DOHH2 (cell line): ENCODE measurements at regions not wholly inside any gene's neighbourhood (a gene's known extent, or its start where the extent isn't known, plus 50 kb on each side); places are given as distances from the start of the nearest gene placed in this dataset.

Experiments
- H3F3A ChIP-seq: fragments of 200-600 bp; sonication (generic), shearing (Covaris generic); 2 replicates; pipeline ENCODE4 v1.6.0; 2016; ENCODE audit warnings: antibody characterized with exemption, mild to moderate bottlenecking; ENCODE audit not compliant: control insufficient read depth, insufficient read depth
- H3K27ac ChIP-seq: fragments of 200-600 bp; sonication (generic); 2 replicates; pipeline ENCODE4 v1.5.1; 2014; ENCODE audit warnings: low read depth, mild to moderate bottlenecking, low read length, moderate library complexity
- H3K27me3 ChIP-seq: fragments of 200-600 bp; sonication (generic); 2 replicates; pipeline ENCODE4 v1.6.1; 2014; ENCODE audit warnings: mild to moderate bottlenecking, low read length, mixed read lengths; ENCODE audit not compliant: control insufficient read depth
- H3K36me3 ChIP-seq: fragments of 200-600 bp; sonication (generic); 2 replicates; pipeline ENCODE4 v1.6.1; 2014; ENCODE audit warnings: mild to moderate bottlenecking, low read length, moderate library complexity, mixed read lengths; ENCODE audit not compliant: control insufficient read depth
- H3K4me1 ChIP-seq: fragments of 200-600 bp; sonication (generic); 2 replicates; pipeline ENCODE4 v1.6.1; 2014; ENCODE audit warnings: mild to moderate bottlenecking, low read length, mixed read lengths; ENCODE audit not compliant: control insufficient read depth
- H3K4me2 ChIP-seq: fragments of 200-600 bp; sonication (generic); 2 replicates; pipeline ENCODE4 v1.6.0; 2014; ENCODE audit warnings: mild to moderate bottlenecking, low read length, moderate library complexity
- H3K4me3 ChIP-seq: fragments of 200-600 bp; sonication (generic); 2 replicates; pipeline ENCODE4 v1.5.1; 2014; ENCODE audit warnings: mild to moderate bottlenecking, low read length, mixed read lengths
- H3K79me2 ChIP-seq: fragments of 200-600 bp; sonication (generic); 2 replicates; pipeline ENCODE4 v1.6.1; 2014; ENCODE audit warnings: mild to moderate bottlenecking, low read length, mixed read lengths; ENCODE audit not compliant: control insufficient read depth
- H3K9me2 ChIP-seq: fragments of 200-600 bp; sonication (generic); replicated peaks from 2 replicates; pipeline ENCODE4 v1.6.1; 2014; ENCODE audit warnings: mild to moderate bottlenecking, low read length, mixed read lengths; ENCODE audit not compliant: control insufficient read depth
- H3K9me3 ChIP-seq: fragments of 200-600 bp; sonication (generic); 2 replicates; pipeline ENCODE4 v1.6.1; 2014; ENCODE audit warnings: antibody characterized with exemption, low read length, mixed read lengths; ENCODE audit not compliant: control insufficient read depth, insufficient read depth
- H4K20me1 ChIP-seq: fragments of 200-600 bp; sonication (generic); 2 replicates; pipeline ENCODE4 v1.6.0; 2014; ENCODE audit warnings: low read depth, mild to moderate bottlenecking, antibody characterized with exemption, low read length, moderate library complexity; ENCODE audit not compliant: control insufficient read depth, insufficient read depth
- EZH2phosphoT487 ChIP-seq: fragments of 200-600 bp; sonication (generic); IDR thresholded peaks from 2 replicates; pipeline ENCODE4 v1.6.1; 2017; ENCODE audit warnings: borderline replicate concordance, mild to moderate bottlenecking, antibody characterized with exemption, low read length, moderate library complexity, mixed read lengths
- TF ChIP-seq, protein P1 (sequence below): fragments of 200-600 bp; sonication (generic); IDR thresholded peaks from one replicate; pipeline ENCODE4 v1.5.1; 2014; ENCODE audit warnings: antibody characterized with exemption, mild to moderate bottlenecking, low read depth, low read length; ENCODE audit not compliant: poor library complexity, severe bottlenecking

DNA sequence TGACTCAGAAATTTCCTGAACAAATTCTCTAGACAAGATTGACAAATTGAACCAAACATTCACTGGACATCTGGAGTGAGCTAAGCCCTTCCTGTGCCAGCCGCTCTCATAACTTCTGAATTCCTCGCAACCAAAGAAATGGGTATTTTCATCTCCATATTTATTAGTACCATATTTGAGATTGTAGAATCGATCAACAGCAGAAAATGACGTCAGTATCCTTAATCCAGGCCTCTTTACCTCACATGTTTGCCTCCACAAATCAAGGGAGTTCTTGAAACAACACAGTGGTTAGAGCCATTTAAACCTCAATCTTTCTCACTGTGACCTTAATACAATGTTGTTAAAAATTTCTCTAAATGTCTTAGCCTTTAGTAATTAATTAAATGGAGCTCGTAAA, 735.6 kb upstream of the SORCS1 start:
- H3K4me1 ChIP-seq, result no peaks in the 10 kb centered on the region
- no peaks in the 10 kb centered on the region for H3K36me3 ChIP-seq
- no peaks in the 10 kb centered on the region for H3K9me2 ChIP-seq
- H3F3A ChIP-seq, result no peaks in the 10 kb centered on the region
- H3K4me2 ChIP-seq, result no peak overlapping the region
- no peaks in the 10 kb centered on the region; the same call in 1 of the 2 replicates for H3K9me3 ChIP-seq
- no peaks in the 10 kb centered on the region for H3K79me2 ChIP-seq
- H3K27ac ChIP-seq, result no peak overlapping the region
- no peaks in the 10 kb centered on the region for H3K27me3 ChIP-seq
- no peak overlapping the region for H3K4me3 ChIP-seq
- H4K20me1 ChIP-seq, result no peaks in the 10 kb centered on the region
- no peak for TF ChIP-seq EZH2phosphoT487
- TF ChIP-seq, protein P1, sequence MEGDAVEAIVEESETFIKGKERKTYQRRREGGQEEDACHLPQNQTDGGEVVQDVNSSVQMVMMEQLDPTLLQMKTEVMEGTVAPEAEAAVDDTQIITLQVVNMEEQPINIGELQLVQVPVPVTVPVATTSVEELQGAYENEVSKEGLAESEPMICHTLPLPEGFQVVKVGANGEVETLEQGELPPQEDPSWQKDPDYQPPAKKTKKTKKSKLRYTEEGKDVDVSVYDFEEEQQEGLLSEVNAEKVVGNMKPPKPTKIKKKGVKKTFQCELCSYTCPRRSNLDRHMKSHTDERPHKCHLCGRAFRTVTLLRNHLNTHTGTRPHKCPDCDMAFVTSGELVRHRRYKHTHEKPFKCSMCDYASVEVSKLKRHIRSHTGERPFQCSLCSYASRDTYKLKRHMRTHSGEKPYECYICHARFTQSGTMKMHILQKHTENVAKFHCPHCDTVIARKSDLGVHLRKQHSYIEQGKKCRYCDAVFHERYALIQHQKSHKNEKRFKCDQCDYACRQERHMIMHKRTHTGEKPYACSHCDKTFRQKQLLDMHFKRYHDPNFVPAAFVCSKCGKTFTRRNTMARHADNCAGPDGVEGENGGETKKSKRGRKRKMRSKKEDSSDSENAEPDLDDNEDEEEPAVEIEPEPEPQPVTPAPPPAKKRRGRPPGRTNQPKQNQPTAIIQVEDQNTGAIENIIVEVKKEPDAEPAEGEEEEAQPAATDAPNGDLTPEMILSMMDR, result no peak

DNA sequence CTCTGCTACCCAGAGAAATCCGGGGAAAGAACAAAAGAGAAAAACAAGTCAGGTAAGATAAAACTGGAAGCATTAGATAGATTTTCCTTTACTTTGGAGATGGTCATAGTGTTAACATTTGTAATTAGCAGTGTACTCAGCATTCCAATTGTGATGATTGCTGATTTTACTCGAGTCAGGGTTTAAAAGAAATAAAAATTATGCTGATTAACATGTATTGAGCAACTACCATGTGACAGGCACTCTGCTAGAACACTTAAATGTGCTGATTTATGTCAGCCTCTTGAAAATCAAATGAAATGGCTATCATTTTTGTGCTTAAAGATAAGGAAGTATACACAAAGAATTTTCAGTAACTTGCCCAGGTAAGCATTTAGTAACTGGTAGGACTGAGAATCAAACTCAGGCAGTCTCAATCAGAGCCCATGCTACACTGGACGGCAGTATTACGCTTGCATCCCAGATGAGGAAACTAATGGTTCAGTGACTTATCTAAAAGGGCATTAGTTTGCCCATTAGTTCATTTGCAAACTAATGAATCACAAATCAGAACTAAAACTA, 735.1 kb upstream of the SORCS1 start:
- no peaks in the 10 kb centered on the region for H3K79me2 ChIP-seq
- no peaks in the 10 kb centered on the region for H3K9me2 ChIP-seq
- H3K27me3 ChIP-seq, result no peaks in the 10 kb centered on the region
- H3K36me3 ChIP-seq, result no peaks in the 10 kb centered on the region
- H3K4me3 ChIP-seq, result no peak overlapping the region
- H3K27ac ChIP-seq, result no peak overlapping the region
- no peaks in the 10 kb centered on the region; the same call in 1 of the 2 replicates for H3K9me3 ChIP-seq
- no peaks in the 10 kb centered on the region for H3K4me1 ChIP-seq
- H3K4me2 ChIP-seq, result no peak overlapping the region
- TF ChIP-seq, protein P1, result no peak
- TF ChIP-seq EZH2phosphoT487, result no peak
- no peaks in the 10 kb centered on the region for H4K20me1 ChIP-seq
- H3F3A ChIP-seq, result no peaks in the 10 kb centered on the region

DNA sequence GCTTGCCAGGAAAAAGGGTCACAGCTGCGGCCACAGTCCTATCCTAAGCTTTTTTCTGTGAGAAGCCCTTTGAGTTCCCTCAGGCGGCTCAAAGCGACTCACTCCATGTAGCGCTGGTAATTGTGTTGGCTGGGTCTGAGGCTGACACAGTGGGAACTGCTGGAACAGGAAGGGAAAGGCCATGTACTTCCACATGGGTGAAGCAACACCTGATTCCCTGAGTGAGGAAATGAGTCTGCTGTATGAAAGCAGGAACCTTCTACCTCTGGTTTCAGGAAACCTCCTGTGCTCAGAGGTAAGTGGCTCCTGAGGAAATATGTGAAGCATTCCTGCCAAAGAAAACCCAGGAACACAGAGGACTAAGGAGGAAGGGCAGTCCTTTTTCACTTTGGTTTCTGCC, 734.6 kb upstream of the SORCS1 start:
- no peak overlapping the region for H3K4me2 ChIP-seq
- TF ChIP-seq, protein P1, result no peak

GRCh38 chr10:107898392-107898791, 733.9 kb upstream of the SORCS1 start:
- TF ChIP-seq EZH2phosphoT487, result no peak
- TF ChIP-seq, protein P1, result no peak
- Histone ChIP-seq H3K27ac (no peak overlapping the region), H3K9me2 (no peaks in the 10 kb centered on the region), H3F3A (no peaks in the 10 kb centered on the region), H3K4me1 (no peaks in the 10 kb centered on the region), H3K36me3 (no peaks in the 10 kb centered on the region), H3K79me2 (no peaks in the 10 kb centered on the region), H3K9me3 (no peaks in the 10 kb centered on the region; the same call in 1 of the 2 replicates), H3K27me3 (no peaks in the 10 kb centered on the region), H3K4me2 (no peak overlapping the region), H4K20me1 (no peaks in the 10 kb centered on the region), H3K4me3 (no peak overlapping the region)

More for the DNA sequence above, 734.6 kb upstream of the SORCS1 start:
- Histone ChIP-seq H3K9me3 (no peaks in the 10 kb centered on the region; the same call in 1 of the 2 replicates), H3K9me2 (no peaks in the 10 kb centered on the region), H3K4me1 (no peaks in the 10 kb centered on the region), H3K79me2 (no peaks in the 10 kb centered on the region), H3K27me3 (no peaks in the 10 kb centered on the region), H3K36me3 (no peaks in the 10 kb centered on the region), H4K20me1 (no peaks in the 10 kb centered on the region), H3F3A (no peaks in the 10 kb centered on the region), H3K4me3 (no peak overlapping the region), H3K27ac (no peak overlapping the region)
